HG03060 (cell line): ENCODE measurements at regions not wholly inside any gene's neighbourhood (a gene's known extent, or its start where the extent isn't known, plus 50 kb on each side); places are given as distances from the start of the nearest gene placed in this dataset.

ENCODE experiments used
- ATAC-seq: cut with Tn5 transposase; IDR thresholded peaks from one replicate; pipeline ENCODE4 v1.9.1; 2021; ENCODE audit warnings: low read depth, moderate number of reproducible peaks; ENCODE audit not compliant: unreplicated experiment

- ATAC-seq, result no peak
Observed at GRCh38 chr20:22446613-22447446, 137.5 kb downstream of the FOXA2 start.

GRCh38 chr20:22442318-22442717 is 142.1 kb downstream of the FOXA2 start:
- ATAC-seq, result no peak

- ATAC-seq, result no peak
Observed at GRCh38 chr20:22438926-22439325, 145.4 kb downstream of the FOXA2 start.

GRCh38 chr20:22438346-22438745 is 146.0 kb downstream of the FOXA2 start:
- ATAC-seq, result no peak

GRCh38 chr20:22437354-22437753 is 147.0 kb downstream of the FOXA2 start:
- no peak for ATAC-seq

GRCh38 chr20:22431419-22431818 is 153.0 kb downstream of the FOXA2 start:
- ATAC-seq, result no peak

GRCh38 chr20:22430746-22431168 is 153.6 kb downstream of the FOXA2 start:
- no peak for ATAC-seq

- ATAC-seq, result no peak
Observed at GRCh38 chr20:22430154-22430745, 154.1 kb downstream of the FOXA2 start.

- no peak for ATAC-seq
Observed at GRCh38 chr20:22429175-22430153, 154.9 kb downstream of the FOXA2 start.

- no peak for ATAC-seq
Observed at GRCh38 chr20:22428051-22428450, 156.3 kb downstream of the FOXA2 start.

- no peak for ATAC-seq
Observed at GRCh38 chr20:22426772-22427171, 157.6 kb downstream of the FOXA2 start.

GRCh38 chr20:22425344-22426295 is 158.8 kb downstream of the FOXA2 start:
- ATAC-seq, result no peak

- no peak for ATAC-seq
Observed at GRCh38 chr20:22423190-22423832, 161.1 kb downstream of the FOXA2 start.

GRCh38 chr20:22420116-22420598 is 164.2 kb downstream of the FOXA2 start:
- ATAC-seq, result no peak

GRCh38 chr20:22418738-22419137 is 165.6 kb downstream of the FOXA2 start:
- ATAC-seq, result no peak

- ATAC-seq, result no peak
Observed at GRCh38 chr20:22414305-22414742, 170.0 kb downstream of the FOXA2 start.

GRCh38 chr20:22412977-22413868 is 171.1 kb downstream of the FOXA2 start:
- ATAC-seq, result no peak
